ENCODE measurements at regions not wholly inside any gene's neighbourhood (a gene's known extent, or its start where the extent isn't known, plus 50 kb on each side); places are given as distances from the start of the nearest gene placed in this dataset.

- Histone ChIP-seq H3K27ac (ENCODE audit: low read depth, low read length) (no peak overlapping the region), H3K36me3 (ENCODE audit: control insufficient read depth, insufficient read depth, low read length) (no peaks in the 10 kb centered on the region), H3K4me3 (ENCODE audit: low read depth, low read length) (no peak overlapping the region), H3K4me1 (ENCODE audit: control insufficient read depth, insufficient read depth, low read length) (no peaks in the 10 kb centered on the region), H3K27me3 (ENCODE audit: control insufficient read depth, insufficient read depth, low read length) (no peaks in the 10 kb centered on the region), H3K9me3 (ENCODE audit: control insufficient read depth, insufficient read depth, low read length) (no peaks in the 10 kb centered on the region)
- WGBS (ENCODE audit: insufficient coverage) = 63% methylated on average over 1 of the region's 1 CpG
- no peak for DNase-seq (ENCODE audit: low read depth in 4 of 6, low spot score in 6 of 6)
These were observed 408.6 kb upstream of the SYT1 start for GRCh38 chr12:78455991-78456390.

GRCh38 chr12:78457938-78458337 is 406.6 kb upstream of the SYT1 start:
- no peak for DNase-seq (ENCODE audit: low read depth in 4 of 6, low spot score in 6 of 6)
- Histone ChIP-seq H3K4me1 (ENCODE audit: control insufficient read depth, insufficient read depth, low read length) (no peaks in the 10 kb centered on the region), H3K9me3 (ENCODE audit: control insufficient read depth, insufficient read depth, low read length) (no peaks in the 10 kb centered on the region), H3K36me3 (ENCODE audit: control insufficient read depth, insufficient read depth, low read length) (no peaks in the 10 kb centered on the region), H3K27ac (ENCODE audit: low read depth, low read length) (no peak overlapping the region), H3K27me3 (ENCODE audit: control insufficient read depth, insufficient read depth, low read length) (no peaks in the 10 kb centered on the region), H3K4me3 (ENCODE audit: low read depth, low read length) (no peak overlapping the region)
- WGBS (ENCODE audit: insufficient coverage) = no CpG with 5 or more reads among the region's 1 CpG

- Histone ChIP-seq H3K27ac (ENCODE audit: low read depth, low read length) (no peak overlapping the region), H3K4me1 (ENCODE audit: control insufficient read depth, insufficient read depth, low read length) (no peaks in the 10 kb centered on the region), H3K36me3 (ENCODE audit: control insufficient read depth, insufficient read depth, low read length) (no peaks in the 10 kb centered on the region), H3K9me3 (ENCODE audit: control insufficient read depth, insufficient read depth, low read length) (no peaks in the 10 kb centered on the region), H3K27me3 (ENCODE audit: control insufficient read depth, insufficient read depth, low read length) (no peaks in the 10 kb centered on the region), H3K4me3 (ENCODE audit: low read depth, low read length) (no peak overlapping the region)
- DNase-seq (ENCODE audit: low read depth in 4 of 6, low spot score in 6 of 6) = peak in 5 of 6 donors; percentile 10 to 83 (median 31)
- 92% methylated on average over 3 of the region's 3 CpGs for WGBS (ENCODE audit: insufficient coverage)
These were observed 394.0 kb upstream of the SYT1 start for GRCh38 chr12:78470354-78471195.

- WGBS (ENCODE audit: insufficient coverage) = no CpG with 5 or more reads among the region's 2 CpGs
- H3K27ac ChIP-seq (ENCODE audit: low read depth, low read length) = no peak overlapping the region
These were observed 391.4 kb upstream of the SYT1 start for GRCh38 chr12:78473136-78473535.

GRCh38 chr12:78473561-78473960 is 391.0 kb upstream of the SYT1 start:
- no peaks in the 10 kb centered on the region for H3K4me1 ChIP-seq (ENCODE audit: control insufficient read depth, insufficient read depth, low read length)
- WGBS (ENCODE audit: insufficient coverage) = no CpG with 5 or more reads among the region's 4 CpGs

More at GRCh38 chr12:78473136-78473535, 391.4 kb upstream of the SYT1 start:
- DNase-seq (ENCODE audit: low read depth in 4 of 6, low spot score in 6 of 6) = peak in 2 of 6 donors; percentile 24 to 29
- Histone ChIP-seq H3K27me3 (ENCODE audit: control insufficient read depth, insufficient read depth, low read length) (no peaks in the 10 kb centered on the region), H3K36me3 (ENCODE audit: control insufficient read depth, insufficient read depth, low read length) (no peaks in the 10 kb centered on the region), H3K4me3 (ENCODE audit: low read depth, low read length) (no peak overlapping the region), H3K9me3 (ENCODE audit: control insufficient read depth, insufficient read depth, low read length) (no peaks in the 10 kb centered on the region), H3K4me1 (ENCODE audit: control insufficient read depth, insufficient read depth, low read length) (no peaks in the 10 kb centered on the region)

GRCh38 chr12:78483767-78484315 is 380.7 kb upstream of the SYT1 start:
- WGBS (ENCODE audit: insufficient coverage) = 67% methylated on average over 1 of the region's 8 CpGs
- Histone ChIP-seq H3K9me3 (ENCODE audit: control insufficient read depth, insufficient read depth, low read length) (no peaks in the 10 kb centered on the region), H3K27me3 (ENCODE audit: control insufficient read depth, insufficient read depth, low read length) (no peaks in the 10 kb centered on the region), H3K4me1 (ENCODE audit: control insufficient read depth, insufficient read depth, low read length) (no peaks in the 10 kb centered on the region), H3K4me3 (ENCODE audit: low read depth, low read length) (no peak overlapping the region), H3K27ac (ENCODE audit: low read depth, low read length) (no peak overlapping the region), H3K36me3 (ENCODE audit: control insufficient read depth, insufficient read depth, low read length) (no peaks in the 10 kb centered on the region)
- DNase-seq (ENCODE audit: low read depth in 4 of 6, low spot score in 6 of 6) = peak in 1 of 6 donors; percentile 21

More at GRCh38 chr12:78473561-78473960, 391.0 kb upstream of the SYT1 start:
- no peak overlapping the region for H3K4me3 ChIP-seq (ENCODE audit: low read depth, low read length)
- H3K9me3 ChIP-seq (ENCODE audit: control insufficient read depth, insufficient read depth, low read length) = no peaks in the 10 kb centered on the region
- DNase-seq (ENCODE audit: low read depth in 4 of 6, low spot score in 6 of 6) = no peak
- no peaks in the 10 kb centered on the region for H3K36me3 ChIP-seq (ENCODE audit: control insufficient read depth, insufficient read depth, low read length)
- no peak overlapping the region for H3K27ac ChIP-seq (ENCODE audit: low read depth, low read length)
- no peaks in the 10 kb centered on the region for H3K27me3 ChIP-seq (ENCODE audit: control insufficient read depth, insufficient read depth, low read length)

GRCh38 chr12:78489990-78490389 is 374.6 kb upstream of the SYT1 start:
- no peaks in the 10 kb centered on the region for H3K36me3 ChIP-seq (ENCODE audit: control insufficient read depth, insufficient read depth, low read length)
- no peak for DNase-seq (ENCODE audit: low read depth in 4 of 6, low spot score in 6 of 6)
- no peak overlapping the region for H3K4me3 ChIP-seq (ENCODE audit: low read depth, low read length)
- no peaks in the 10 kb centered on the region for H3K27me3 ChIP-seq (ENCODE audit: control insufficient read depth, insufficient read depth, low read length)
- no peak overlapping the region for H3K27ac ChIP-seq (ENCODE audit: low read depth, low read length)
- H3K4me1 ChIP-seq (ENCODE audit: control insufficient read depth, insufficient read depth, low read length) = no peaks in the 10 kb centered on the region
- no CpG with 5 or more reads among the region's 1 CpG for WGBS (ENCODE audit: insufficient coverage)
- no peaks in the 10 kb centered on the region for H3K9me3 ChIP-seq (ENCODE audit: control insufficient read depth, insufficient read depth, low read length)

- no CpG with 5 or more reads among the region's 1 CpG for WGBS (ENCODE audit: insufficient coverage)
These were observed 373.7 kb upstream of the SYT1 start for GRCh38 chr12:78490861-78491260.

GRCh38 chr12:78494911-78495310 is 369.7 kb upstream of the SYT1 start:
- Histone ChIP-seq H3K27ac (ENCODE audit: low read depth, low read length) (no peak overlapping the region), H3K9me3 (ENCODE audit: control insufficient read depth, insufficient read depth, low read length) (no peaks in the 10 kb centered on the region), H3K36me3 (ENCODE audit: control insufficient read depth, insufficient read depth, low read length) (no peaks in the 10 kb centered on the region), H3K27me3 (ENCODE audit: control insufficient read depth, insufficient read depth, low read length) (no peaks in the 10 kb centered on the region), H3K4me3 (ENCODE audit: low read depth, low read length) (no peak overlapping the region), H3K4me1 (ENCODE audit: control insufficient read depth, insufficient read depth, low read length) (no peaks in the 10 kb centered on the region)
- DNase-seq (ENCODE audit: low read depth in 4 of 6, low spot score in 6 of 6) = no peak
- WGBS (ENCODE audit: insufficient coverage) = no CpG with 5 or more reads among the region's 1 CpG

More at GRCh38 chr12:78490861-78491260, 373.7 kb upstream of the SYT1 start:
- Histone ChIP-seq H3K36me3 (ENCODE audit: control insufficient read depth, insufficient read depth, low read length) (no peaks in the 10 kb centered on the region), H3K27me3 (ENCODE audit: control insufficient read depth, insufficient read depth, low read length) (no peaks in the 10 kb centered on the region), H3K27ac (ENCODE audit: low read depth, low read length) (no peak overlapping the region), H3K9me3 (ENCODE audit: control insufficient read depth, insufficient read depth, low read length) (no peaks in the 10 kb centered on the region), H3K4me1 (ENCODE audit: control insufficient read depth, insufficient read depth, low read length) (no peaks in the 10 kb centered on the region), H3K4me3 (ENCODE audit: low read depth, low read length) (no peak overlapping the region)
- DNase-seq (ENCODE audit: low read depth in 4 of 6, low spot score in 6 of 6) = peak in 1 of 6 donors; percentile 76

- no peaks in the 10 kb centered on the region for H3K9me3 ChIP-seq (ENCODE audit: control insufficient read depth, insufficient read depth, low read length)
- no peaks in the 10 kb centered on the region for H3K36me3 ChIP-seq (ENCODE audit: control insufficient read depth, insufficient read depth, low read length)
- no peaks in the 10 kb centered on the region for H3K4me1 ChIP-seq (ENCODE audit: control insufficient read depth, insufficient read depth, low read length)
- H3K4me3 ChIP-seq (ENCODE audit: low read depth, low read length) = no peak overlapping the region
- DNase-seq (ENCODE audit: low read depth in 4 of 6, low spot score in 6 of 6) = no peak
- no peaks in the 10 kb centered on the region for H3K27me3 ChIP-seq (ENCODE audit: control insufficient read depth, insufficient read depth, low read length)
- no CpG with 5 or more reads among the region's 2 CpGs for WGBS (ENCODE audit: insufficient coverage)
- no peak overlapping the region for H3K27ac ChIP-seq (ENCODE audit: low read depth, low read length)
These were observed 362.7 kb upstream of the SYT1 start for GRCh38 chr12:78501825-78502224.

All from spinal cord (tissue), 9 donors.